Adrenal gland (tissue), 9 donors: ENCODE measurements at regions not wholly inside any gene's neighbourhood (a gene's known extent, or its start where the extent isn't known, plus 50 kb on each side); places are given as distances from the start of the nearest gene placed in this dataset.

ENCODE experiments used
- DNase-seq, 7 donors: peaks; one replicate each; pipeline ENCODE4 v3.0.0-alpha.2; 2019 to 2020
- H3K27ac ChIP-seq, 5 donors: fragments of 200-600 bp; sonication (generic) in 4 of 5; 1 replicate in 3 of 5; 2 replicates in 2 of 5; pipeline versions ENCODE4 v1.5.1 to v1.8.0; 2016 to 2020; ENCODE audit warnings: mild to moderate bottlenecking in 1 of 5
- H3K27me3 ChIP-seq: fragments of 200-600 bp; 2 replicates; pipeline ENCODE4 v1.8.0; 2021
- H3K36me3 ChIP-seq, 2 donors: fragments of 200-600 bp; replicated peaks in 1 of 2; 1 replicate in 1 of 2; 2 replicates in 1 of 2; pipeline versions ENCODE4 v1.5.1 to v1.8.0; 2018 to 2022
- H3K4me1 ChIP-seq, 2 donors: fragments of 200-600 bp; replicated peaks in 1 of 2; 1 replicate in 1 of 2; 2 replicates in 1 of 2; pipeline versions ENCODE4 v1.5.1 to v1.8.0; 2018 to 2021
- H3K4me3 ChIP-seq, 4 donors: fragments of 200-600 bp; sonication (generic) in 3 of 4; one replicate each; pipeline ENCODE4 v1.5.1; 2016 to 2018
- H3K9me3 ChIP-seq, 3 donors: fragments of 200-600 bp; sonication (generic) in 1 of 3; replicated peaks in 1 of 3; 1 replicate in 2 of 3; 2 replicates in 1 of 3; pipeline versions ENCODE4 v1.5.1 to v1.8.0; 2016 to 2021
- CTCF ChIP-seq, 6 experiments: fragments of 450-650 bp in 4 of 6; fragments of 200-600 bp in 2 of 6; sonication (generic) in 1 of 6; IDR thresholded peaks; 1 replicate in 5 of 6; 2 replicates in 1 of 6; pipeline versions ENCODE4 v1.5.1 to v1.8.0; 2016 to 2021; ENCODE audit warnings: antibody characterized with exemption in 6 of 6, mild to moderate bottlenecking in 2 of 6, moderate library complexity in 1 of 6
- POLR2A ChIP-seq, 2 donors: fragments of 450-650 bp; IDR thresholded peaks; one replicate each; pipeline ENCODE4 v1.6.1; 2017; ENCODE audit warnings: antibody characterized with exemption in 2 of 2, mild to moderate bottlenecking in 2 of 2, moderate library complexity in 1 of 2
- WGBS, 4 donors: extraction: QIAGEN DNeasy Blood & Tissue Kit in 2 of 4; methylation state at CpG; one replicate each; pipeline versions ENCODE4 v1.1.5 to v1.1.7; 2013 to 2017; 5-methylcytosine and 5-hydroxymethylcytosine counted together
- intact Hi-C, 2 donors: fragments of 100-400 bp; cut with DNase I; formaldehyde crosslinking; loops; one replicate each; pipeline versions ENCODE4 v1.14.1 to v1.15.0; 2022 to 2023
- donor health status: healthy with polysubstance abuse.
- donor health status: Bipolar disorder and iron deficiency.
- donor health status: DM: yes; HTN: yes; CAD: no.
- donor health status: DM: no; HTN: no; CAD: no.
- donor health status: DM: no; HTN: no; CAD: no.

GRCh38 chr3:64341296-64341695 lies 116.0 kb upstream of the PRICKLE2 start:
- WGBS, 4 donors, result 78 to 87% (median 84%) methylated on average over 1 of the region's 1 CpG
- no peaks in the 10 kb centered on the region for H3K9me3 ChIP-seq
- intact Hi-C loops, result no loop called here
- DNase-seq, result no peak
- H3K4me1 ChIP-seq, result peaks cover 2 to 30% of the 10 kb centered on the region in 2 donors
- TF ChIP-seq POLR2A (IDR thresholded peaks at IDR 0.05) (no peak), CTCF (IDR thresholded peaks at IDR 0.05) (no peak)
- H3K36me3 ChIP-seq, result no peaks in the 10 kb centered on the region
- H3K27ac ChIP-seq, result no peak overlapping the region
- H3K4me3 ChIP-seq, result no peak overlapping the region
- no peaks in the 10 kb centered on the region for H3K27me3 ChIP-seq

- DNase-seq, result no peak
- no peak for TF ChIP-seq POLR2A (IDR thresholded peaks at IDR 0.05)
- peaks cover 2 to 27% of the 10 kb centered on the region in 2 donors for H3K4me1 ChIP-seq
- WGBS, 4 donors, result 51 to 70% (median 61%) methylated on average over 11 of the region's 11 CpGs
- no peaks in the 10 kb centered on the region for H3K27me3 ChIP-seq
- no peak overlapping the region for H3K27ac ChIP-seq
- no peak overlapping the region for H3K4me3 ChIP-seq
- H3K9me3 ChIP-seq, result no peaks in the 10 kb centered on the region
- intact Hi-C loops, result no loop called here
- no peaks in the 10 kb centered on the region for H3K36me3 ChIP-seq
Observed at GRCh38 chr3:64340641-64341101, 115.4 kb upstream of the PRICKLE2 start.

- intact Hi-C loops, result no loop called here
- Histone ChIP-seq H3K27ac (no peak overlapping the region), H3K4me3 (no peak overlapping the region), H3K36me3 (no peaks in the 10 kb centered on the region), H3K9me3 (no peaks in the 10 kb centered on the region), H3K4me1 (no peaks in the 10 kb centered on the region), H3K27me3 (no peaks in the 10 kb centered on the region)
- DNase-seq, result no peak
- WGBS, 4 donors, result 81 to 86% (median 84%) methylated on average over 3 of the region's 3 CpGs
- no peak for TF ChIP-seq CTCF (IDR thresholded peaks at IDR 0.05)
- no peak for TF ChIP-seq POLR2A (IDR thresholded peaks at IDR 0.05)
Observed at GRCh38 chr3:64336488-64336887, 111.2 kb upstream of the PRICKLE2 start.

DNA sequence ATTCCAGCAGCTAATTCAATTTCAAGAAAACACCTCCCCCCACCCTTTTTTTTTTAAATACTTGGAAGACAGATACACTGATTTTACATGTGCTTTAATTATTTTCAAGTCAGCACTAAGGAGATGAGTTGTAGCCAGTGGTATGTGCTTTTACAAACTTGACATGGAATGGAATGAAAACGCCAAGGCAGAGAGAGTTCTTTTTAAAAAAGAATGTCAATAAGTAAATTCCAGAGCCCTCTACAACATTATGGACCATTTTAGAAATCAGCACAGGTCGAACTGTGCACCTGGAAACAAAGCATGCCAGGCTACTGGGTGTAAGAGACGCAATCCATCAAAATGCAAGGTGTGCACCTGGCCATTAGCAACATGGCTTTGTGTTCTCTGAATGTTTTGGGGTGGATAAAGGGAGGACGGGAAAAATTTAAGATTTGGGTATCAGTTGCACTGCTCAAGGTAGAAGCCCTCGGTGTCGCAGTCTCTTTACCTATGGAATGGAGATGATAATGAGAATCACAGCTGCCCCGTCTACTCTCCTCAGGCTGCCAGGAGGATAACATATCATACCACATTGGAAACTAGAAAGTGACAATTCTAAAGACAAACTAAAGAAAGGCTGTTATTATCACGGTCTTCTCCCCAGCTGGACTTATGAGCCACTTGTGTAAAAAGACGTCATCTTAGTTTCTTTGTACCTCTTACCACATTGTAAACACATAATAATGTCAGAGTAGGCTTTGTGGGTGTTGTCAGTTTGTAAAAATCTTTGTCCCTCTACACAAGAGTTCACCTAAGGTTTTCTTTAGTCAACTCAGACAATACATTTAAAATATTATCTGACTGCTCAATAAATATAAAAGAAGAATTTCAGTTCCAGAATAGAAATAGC lies 107.4 kb upstream of the PRICKLE2 start:
- Histone ChIP-seq H3K4me3 (no peak overlapping the region), H3K9me3 (no peaks in the 10 kb centered on the region), H3K27ac (no peak overlapping the region), H3K4me1 (no peaks in the 10 kb centered on the region), H3K36me3 (no peaks in the 10 kb centered on the region), H3K27me3 (no peaks in the 10 kb centered on the region)
- 87 to 90% (median 88%) methylated on average over 9 of the region's 9 CpGs for WGBS, 4 donors
- intact Hi-C loops, result no loop called here
- TF ChIP-seq CTCF (IDR thresholded peaks at IDR 0.05) (no peak), POLR2A (IDR thresholded peaks at IDR 0.05) (no peak)
- no peak for DNase-seq

- no peaks in the 10 kb centered on the region for H3K9me3 ChIP-seq
- no peak overlapping the region for H3K27ac ChIP-seq
Observed at GRCh38 chr3:64331605-64332004, 106.3 kb upstream of the PRICKLE2 start.

More at GRCh38 chr3:64331605-64332004, 106.3 kb upstream of the PRICKLE2 start:
- no peaks in the 10 kb centered on the region for H3K36me3 ChIP-seq
- TF ChIP-seq CTCF (IDR thresholded peaks at IDR 0.05) (no peak), POLR2A (IDR thresholded peaks at IDR 0.05) (no peak)
- DNase-seq, result no peak
- WGBS, 4 donors, result 83 to 89% (median 86%) methylated on average over 12 of the region's 12 CpGs
- H3K4me1 ChIP-seq, result no peaks in the 10 kb centered on the region
- intact Hi-C loops, result no loop called here
- H3K27me3 ChIP-seq, result no peaks in the 10 kb centered on the region
- H3K4me3 ChIP-seq, result no peak overlapping the region
